Neural progenitor cell (in vitro differentiated cells): ENCODE measurements at regions not wholly inside any gene's neighbourhood (a gene's known extent, or its start where the extent isn't known, plus 50 kb on each side); places are given as distances from the start of the nearest gene placed in this dataset.

Experiments
- DNase-seq: peaks from one replicate; pipeline ENCODE4 v3.0.0-alpha.2; 2016; ENCODE audit warnings: low spot score
- H2AFZ ChIP-seq: fragments of 200-600 bp; sonication (generic); replicated peaks from 2 replicates; pipeline ENCODE4 v1.6.1; 2016; ENCODE audit warnings: antibody characterized with exemption
- H3F3A ChIP-seq: fragments of 200-600 bp; sonication (generic); 2 replicates; pipeline ENCODE4 v1.6.1; 2016; ENCODE audit warnings: antibody characterized with exemption, low read depth
- H3K27ac ChIP-seq: fragments of 200-600 bp; sonication (generic); 2 replicates; pipeline ENCODE4 v1.5.1; 2016; ENCODE audit warnings: mild to moderate bottlenecking
- H3K27me3 ChIP-seq: fragments of 200-600 bp; sonication (generic); 2 replicates; pipeline ENCODE4 v1.6.1; 2016; ENCODE audit warnings: mild to moderate bottlenecking, moderate library complexity
- H3K36me3 ChIP-seq: fragments of 200-600 bp; sonication (generic); 2 replicates; pipeline ENCODE4 v1.5.1; 2016
- H3K4me1 ChIP-seq: fragments of 200-600 bp; sonication (generic); 2 replicates; pipeline ENCODE4 v1.6.1; 2016; ENCODE audit warnings: mixed run types
- H3K4me2 ChIP-seq: fragments of 200-600 bp; sonication (generic); 2 replicates; pipeline ENCODE4 v1.6.1; 2016
- H3K4me3 ChIP-seq: fragments of 200-600 bp; sonication (generic); 2 replicates; pipeline ENCODE4 v1.5.1; 2016
- H3K79me2 ChIP-seq: fragments of 200-600 bp; sonication (generic); 2 replicates; pipeline ENCODE4 v1.6.1; 2016; ENCODE audit warnings: low read depth
- H3K9ac ChIP-seq: fragments of 200-600 bp; sonication (generic); 2 replicates; pipeline ENCODE4 v1.6.1; 2016
- H3K9me3 ChIP-seq: fragments of 200-600 bp; sonication (generic); 2 replicates; pipeline ENCODE4 v1.5.1; 2016; ENCODE audit warnings: low read depth
- H4K20me1 ChIP-seq: fragments of 200-600 bp; sonication (generic); 2 replicates; pipeline ENCODE4 v1.6.1; 2016; ENCODE audit warnings: low read depth
- H3K27ac Mint-ChIP-seq: 3 replicates; pipeline ENCODE4 v1.8.0; 2021; ENCODE audit warnings: mixed read lengths
- H3K27me3 Mint-ChIP-seq: 2 replicates; pipeline ENCODE4 v1.8.0; 2022; ENCODE audit warnings: low read depth, mild to moderate bottlenecking, inconsistent platforms, moderate library complexity, mixed read lengths; ENCODE audit not compliant: insufficient read depth
- H3K36me3 Mint-ChIP-seq: 3 replicates; pipeline ENCODE4 v1.8.0; 2021; ENCODE audit warnings: mixed read lengths
- H3K4me1 Mint-ChIP-seq: 3 replicates; pipeline ENCODE4 v1.8.0; 2021; ENCODE audit warnings: mixed read lengths
- H3K4me3 Mint-ChIP-seq: 3 replicates; pipeline ENCODE4 v1.8.0; 2021; ENCODE audit warnings: mild to moderate bottlenecking, moderate library complexity, mixed read lengths
- H3K9me3 Mint-ChIP-seq: 3 replicates; pipeline ENCODE4 v1.8.0; 2020; ENCODE audit warnings: mixed read lengths
- EZH2 ChIP-seq: fragments of 200-600 bp; sonication (generic); IDR thresholded peaks from 2 replicates; pipeline ENCODE4 v1.6.1; 2017; ENCODE audit warnings: antibody characterized with exemption, mild to moderate bottlenecking, moderate library complexity
- EZH2phosphoT487 ChIP-seq: fragments of 200-600 bp; sonication (generic); IDR thresholded peaks from 2 replicates; pipeline ENCODE4 v1.6.1; 2017; ENCODE audit warnings: antibody characterized with exemption
- TF ChIP-seq, protein P1 (sequence below): fragments of 200-600 bp; sonication (generic); IDR thresholded peaks from 2 replicates; pipeline ENCODE4 v1.5.1; 2017; ENCODE audit warnings: antibody characterized with exemption, mild to moderate bottlenecking

GRCh38 chr3:163773136-163773535 is 1305.2 kb downstream of the SI start:
- no peaks in the 10 kb centered on the region for H3K36me3 Mint-ChIP-seq
- peaks cover 3% of the 10 kb centered on the region for H3K9me3 Mint-ChIP-seq
- Histone ChIP-seq H3K9ac (no peak overlapping the region), H3K27ac (no peak overlapping the region), H3K36me3 (no peaks in the 10 kb centered on the region), H3K4me3 (no peak overlapping the region), H3F3A (no peaks in the 10 kb centered on the region), H2AFZ (no peak overlapping the region), H4K20me1 (no peaks in the 10 kb centered on the region), H3K27me3 (no peaks in the 10 kb centered on the region), H3K4me2 (no peak overlapping the region), H3K4me1 (no peaks in the 10 kb centered on the region), H3K79me2 (no peaks in the 10 kb centered on the region), H3K9me3 (no peaks in the 10 kb centered on the region)
- no peak for DNase-seq
- no peak overlapping the region for H3K27ac Mint-ChIP-seq
- peaks cover 2% of the 10 kb centered on the region for H3K27me3 Mint-ChIP-seq
- H3K4me1 Mint-ChIP-seq: no peaks in the 10 kb centered on the region
- no peak for TF ChIP-seq EZH2
- no peak for TF ChIP-seq EZH2phosphoT487
- TF ChIP-seq, protein P1, sequence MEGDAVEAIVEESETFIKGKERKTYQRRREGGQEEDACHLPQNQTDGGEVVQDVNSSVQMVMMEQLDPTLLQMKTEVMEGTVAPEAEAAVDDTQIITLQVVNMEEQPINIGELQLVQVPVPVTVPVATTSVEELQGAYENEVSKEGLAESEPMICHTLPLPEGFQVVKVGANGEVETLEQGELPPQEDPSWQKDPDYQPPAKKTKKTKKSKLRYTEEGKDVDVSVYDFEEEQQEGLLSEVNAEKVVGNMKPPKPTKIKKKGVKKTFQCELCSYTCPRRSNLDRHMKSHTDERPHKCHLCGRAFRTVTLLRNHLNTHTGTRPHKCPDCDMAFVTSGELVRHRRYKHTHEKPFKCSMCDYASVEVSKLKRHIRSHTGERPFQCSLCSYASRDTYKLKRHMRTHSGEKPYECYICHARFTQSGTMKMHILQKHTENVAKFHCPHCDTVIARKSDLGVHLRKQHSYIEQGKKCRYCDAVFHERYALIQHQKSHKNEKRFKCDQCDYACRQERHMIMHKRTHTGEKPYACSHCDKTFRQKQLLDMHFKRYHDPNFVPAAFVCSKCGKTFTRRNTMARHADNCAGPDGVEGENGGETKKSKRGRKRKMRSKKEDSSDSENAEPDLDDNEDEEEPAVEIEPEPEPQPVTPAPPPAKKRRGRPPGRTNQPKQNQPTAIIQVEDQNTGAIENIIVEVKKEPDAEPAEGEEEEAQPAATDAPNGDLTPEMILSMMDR: no peak
- no peak overlapping the region for H3K4me3 Mint-ChIP-seq

DNA sequence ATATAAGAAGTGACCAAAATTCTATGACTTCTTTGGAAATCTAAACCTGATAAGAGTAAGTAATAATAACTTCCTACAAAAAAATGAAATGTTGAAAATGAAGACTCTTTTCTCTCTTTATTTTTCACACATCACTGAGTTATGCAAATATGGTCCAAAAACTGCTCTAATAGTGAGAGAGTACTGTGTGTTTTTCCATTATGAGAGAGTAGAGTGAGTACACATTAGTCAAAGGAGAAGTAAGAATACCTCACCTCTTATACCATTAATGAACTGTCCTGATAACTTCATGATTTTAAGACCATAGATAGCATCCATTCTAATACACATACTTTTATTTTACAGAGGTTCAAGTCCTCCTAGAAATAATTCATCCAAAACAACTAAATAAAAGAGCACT is 1310.2 kb downstream of the SI start:
- no peak overlapping the region for H3K27ac ChIP-seq
- no peak for DNase-seq
- no peaks in the 10 kb centered on the region for H3K9me3 ChIP-seq
- Mint-ChIP-seq H3K27me3 (no peaks in the 10 kb centered on the region), H3K9me3 (no peaks in the 10 kb centered on the region), H3K27ac (no peak overlapping the region), H3K36me3 (no peaks in the 10 kb centered on the region), H3K4me1 (no peaks in the 10 kb centered on the region), H3K4me3 (no peak overlapping the region)
- H2AFZ ChIP-seq: no peak overlapping the region
- H3K79me2 ChIP-seq: no peaks in the 10 kb centered on the region
- H3K36me3 ChIP-seq: no peaks in the 10 kb centered on the region
- no peak overlapping the region for H3K4me3 ChIP-seq
- H3K4me2 ChIP-seq: no peak overlapping the region
- no peaks in the 10 kb centered on the region for H3K4me1 ChIP-seq
- no peaks in the 10 kb centered on the region for H3F3A ChIP-seq
- no peak overlapping the region for H3K9ac ChIP-seq
- TF ChIP-seq, protein P1: no peak
- TF ChIP-seq EZH2phosphoT487 (no peak), EZH2 (no peak)
- H4K20me1 ChIP-seq: no peaks in the 10 kb centered on the region
- no peaks in the 10 kb centered on the region for H3K27me3 ChIP-seq

- no peak for DNase-seq
- Mint-ChIP-seq H3K27ac (no peak overlapping the region), H3K27me3 (no peaks in the 10 kb centered on the region), H3K36me3 (no peaks in the 10 kb centered on the region), H3K4me1 (no peaks in the 10 kb centered on the region), H3K9me3 (peaks cover 5% of the 10 kb centered on the region), H3K4me3 (no peak overlapping the region)
- H3K4me1 ChIP-seq: no peaks in the 10 kb centered on the region
- no peak overlapping the region for H2AFZ ChIP-seq
- H3K9ac ChIP-seq: no peak overlapping the region
- no peaks in the 10 kb centered on the region for H3K9me3 ChIP-seq
- H3K36me3 ChIP-seq: no peaks in the 10 kb centered on the region
- no peaks in the 10 kb centered on the region for H3K27me3 ChIP-seq
- no peaks in the 10 kb centered on the region for H4K20me1 ChIP-seq
- H3K79me2 ChIP-seq: no peaks in the 10 kb centered on the region
- TF ChIP-seq EZH2: no peak
- TF ChIP-seq EZH2phosphoT487: no peak
- TF ChIP-seq, protein P1: no peak
- no peak overlapping the region for H3K4me3 ChIP-seq
- no peak overlapping the region for H3K4me2 ChIP-seq
- H3K27ac ChIP-seq: no peak overlapping the region
- H3F3A ChIP-seq: no peaks in the 10 kb centered on the region
Measured at GRCh38 chr3:163766112-163766511, 1312.2 kb downstream of the SI start.
